Gastrocnemius medialis (tissue), 4 donors: ENCODE measurements at regions not wholly inside any gene's neighbourhood (a gene's known extent, or its start where the extent isn't known, plus 50 kb on each side); places are given as distances from the start of the nearest gene placed in this dataset.

Experiments
- ATAC-seq, 2 donors: fragments of 150-250 bp; one replicate each; pipeline ENCODE4 v1.9.1; 2016
- DNase-seq, 2 donors: peaks; one replicate each; pipeline ENCODE4 v3.0.0-alpha.2; 2019
- H3K27ac ChIP-seq, 4 donors: fragments of 200-600 bp; sonication (generic); 1 replicate in 1 of 4; 2 replicates in 3 of 4; pipeline ENCODE4 v1.5.1; 2016 to 2018; ENCODE audit warnings: mild to moderate bottlenecking in 2 of 4, moderate library complexity in 1 of 4
- H3K27me3 ChIP-seq, 3 donors: fragments of 200-600 bp; sonication (generic) in 2 of 3; 1 replicate in 1 of 3; 2 replicates in 2 of 3; pipeline versions ENCODE4 v1.5.1 to v1.6.0; 2016 to 2019; ENCODE audit warnings: mild to moderate bottlenecking in 1 of 3, moderate library complexity in 1 of 3
- H3K36me3 ChIP-seq, 2 donors: fragments of 200-600 bp; sonication (generic) in 1 of 2; one replicate each; pipeline ENCODE4 v1.5.1; 2017 to 2018
- H3K4me1 ChIP-seq, 2 donors: fragments of 200-600 bp; sonication (generic) in 1 of 2; one replicate each; pipeline ENCODE4 v1.5.1; 2016 to 2017; ENCODE audit warnings: mild to moderate bottlenecking in 2 of 2
- H3K4me3 ChIP-seq, 4 donors: fragments of 200-600 bp; sonication (generic) in 3 of 4; 1 replicate in 1 of 4; 2 replicates in 3 of 4; pipeline ENCODE4 v1.5.1; 2016 to 2019; ENCODE audit warnings: mild to moderate bottlenecking in 2 of 4
- H3K9me3 ChIP-seq, 3 donors: fragments of 200-600 bp; sonication (generic) in 2 of 3; 1 replicate in 1 of 3; 2 replicates in 2 of 3; pipeline ENCODE4 v1.5.1; 2016 to 2019
- CTCF ChIP-seq, 5 experiments: fragments of 450-650 bp in 3 of 5; fragments of 200-600 bp in 2 of 5; sonication (generic) in 2 of 5; IDR thresholded peaks in 4 of 5; conservative IDR thresholded peaks in 1 of 5; 1 replicate in 4 of 5; 2 replicates in 1 of 5; pipeline ENCODE4 v1.5.1; 2016 to 2019; ENCODE audit warnings: antibody characterized with exemption in 5 of 5, mild to moderate bottlenecking in 3 of 5, moderate library complexity in 3 of 5
- POLR2A ChIP-seq, 2 donors: fragments of 450-650 bp; IDR thresholded peaks; one replicate each; pipeline ENCODE4 v1.6.1; 2017; ENCODE audit warnings: antibody characterized with exemption in 2 of 2, mild to moderate bottlenecking in 2 of 2, moderate library complexity in 2 of 2
- in situ Hi-C, 4 donors: fragments of 200-750 bp; cut with MboI; loops; one replicate each; pipeline versions ENCODE4 v1.15.0 to v1.8.0; 2017; ENCODE audit warnings: low sequenced_read_pairs in 4 of 4
- intact Hi-C: fragments of 100-400 bp; cut with DNase I; formaldehyde crosslinking; loops from one replicate; pipeline ENCODE4 v1.15.1; 2023; ENCODE audit warnings: low total_unique reads

- TF ChIP-seq CTCF (IDR thresholded peaks at IDR 0.05 in 4 of 5, conservative IDR thresholded peaks at IDR 0.05 in 1 of 5) (no peak), POLR2A (IDR thresholded peaks at IDR 0.05) (no peak)
- no peak for DNase-seq
- intact Hi-C loops (no loop called here), in situ Hi-C loops (no loop called here)
- no peak for ATAC-seq
- H3K27me3 ChIP-seq: no peaks in the 10 kb centered on the region
- H3K36me3 ChIP-seq: no peaks in the 10 kb centered on the region
- H3K9me3 ChIP-seq: no peaks in the 10 kb centered on the region
- H3K4me3 ChIP-seq: no peak overlapping the region
- no peaks in the 10 kb centered on the region for H3K4me1 ChIP-seq
- H3K27ac ChIP-seq: no peak overlapping the region
These were observed 101.5 kb downstream of the C1orf94 start for GRCh38 chr1:34278211-34278610.

- intact Hi-C loops (no loop called here), in situ Hi-C loops (no loop called here)
- no peaks in the 10 kb centered on the region for H3K36me3 ChIP-seq
- TF ChIP-seq POLR2A (IDR thresholded peaks at IDR 0.05): no peak
- no peak for TF ChIP-seq CTCF (IDR thresholded peaks at IDR 0.05 in 4 of 5, conservative IDR thresholded peaks at IDR 0.05 in 1 of 5)
- no peak for DNase-seq
- ATAC-seq: no peak
- H3K9me3 ChIP-seq: no peaks in the 10 kb centered on the region
- no peaks in the 10 kb centered on the region for H3K4me1 ChIP-seq
- no peak overlapping the region for H3K27ac ChIP-seq
- H3K4me3 ChIP-seq: no peak overlapping the region
- H3K27me3 ChIP-seq: no peaks in the 10 kb centered on the region
These were observed 103.3 kb downstream of the C1orf94 start for GRCh38 chr1:34279971-34280370.

GRCh38 chr1:34280509-34280908 lies 103.8 kb downstream of the C1orf94 start:
- ATAC-seq (no peak), DNase-seq (no peak)
- no peaks in the 10 kb centered on the region for H3K36me3 ChIP-seq
- H3K4me1 ChIP-seq: no peaks in the 10 kb centered on the region
- no peaks in the 10 kb centered on the region for H3K27me3 ChIP-seq
- no peak overlapping the region for H3K27ac ChIP-seq
- intact Hi-C loops: no loop called here
- in situ Hi-C loops: no loop called here
- H3K9me3 ChIP-seq: no peaks in the 10 kb centered on the region
- H3K4me3 ChIP-seq: no peak overlapping the region
- TF ChIP-seq CTCF (IDR thresholded peaks at IDR 0.05 in 4 of 5, conservative IDR thresholded peaks at IDR 0.05 in 1 of 5) (no peak), POLR2A (IDR thresholded peaks at IDR 0.05) (no peak)

GRCh38 chr1:34283142-34283541 lies 106.4 kb downstream of the C1orf94 start:
- H3K9me3 ChIP-seq: no peaks in the 10 kb centered on the region
- in situ Hi-C loops: no loop called here
- H3K36me3 ChIP-seq: no peaks in the 10 kb centered on the region
- TF ChIP-seq CTCF (IDR thresholded peaks at IDR 0.05 in 4 of 5, conservative IDR thresholded peaks at IDR 0.05 in 1 of 5): no peak
- TF ChIP-seq POLR2A (IDR thresholded peaks at IDR 0.05): no peak
- no peaks in the 10 kb centered on the region for H3K27me3 ChIP-seq
- no peaks in the 10 kb centered on the region for H3K4me1 ChIP-seq
- ATAC-seq (no peak), DNase-seq (no peak)
- no peak overlapping the region for H3K4me3 ChIP-seq
- no peak overlapping the region for H3K27ac ChIP-seq
- intact Hi-C loops: no loop called here

- intact Hi-C loops: no loop called here
- no peaks in the 10 kb centered on the region for H3K9me3 ChIP-seq
- H3K27me3 ChIP-seq: no peaks in the 10 kb centered on the region
- no peaks in the 10 kb centered on the region for H3K4me1 ChIP-seq
- ATAC-seq: no peak
- no peak for DNase-seq
- TF ChIP-seq CTCF (IDR thresholded peaks at IDR 0.05 in 4 of 5, conservative IDR thresholded peaks at IDR 0.05 in 1 of 5) (no peak), POLR2A (IDR thresholded peaks at IDR 0.05) (no peak)
- no peaks in the 10 kb centered on the region for H3K36me3 ChIP-seq
- in situ Hi-C loops: no loop called here
- no peak overlapping the region for H3K27ac ChIP-seq
- no peak overlapping the region for H3K4me3 ChIP-seq
These were observed 109.8 kb downstream of the C1orf94 start for GRCh38 chr1:34286511-34286910.
